SHP77 treated with DMSO at 0.1 percent for 48 hours (cell line): ENCODE measurements at regions not wholly inside any gene's neighbourhood (a gene's known extent, or its start where the extent isn't known, plus 50 kb on each side); places are given as distances from the start of the nearest gene placed in this dataset.
"Not testable (repeated sequence)": the region's sequence is repeated elsewhere in the genome, so short reads cannot be mapped to it uniquely, and the experiment has no call there.

Experiments used
- DNase-seq: peaks from one replicate; lab custom pipeline; 2025; lab: John Stamatoyannopoulos, UW

DNA sequence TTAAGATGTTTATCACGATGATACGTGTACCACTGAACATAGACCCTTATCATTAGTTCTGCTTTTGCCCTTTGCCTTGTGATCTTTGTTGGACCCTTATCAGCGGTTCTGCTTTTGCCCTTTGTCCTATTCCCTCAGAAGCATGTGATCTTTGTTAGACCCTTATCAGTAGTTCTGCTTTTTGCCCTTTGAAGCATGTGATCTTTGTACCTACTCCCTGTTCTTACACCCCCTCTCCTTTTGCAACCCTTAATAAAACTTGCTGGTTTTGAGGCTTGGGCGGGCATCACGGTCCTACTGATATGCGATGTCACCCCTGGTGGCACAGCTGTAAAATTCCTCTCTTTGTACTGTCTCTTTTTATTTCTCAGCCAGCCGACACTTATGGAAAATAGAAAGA is 117.0 kb downstream of the SDHAF3 start:
- DNase-seq = not testable (repeated sequence)

DNA sequence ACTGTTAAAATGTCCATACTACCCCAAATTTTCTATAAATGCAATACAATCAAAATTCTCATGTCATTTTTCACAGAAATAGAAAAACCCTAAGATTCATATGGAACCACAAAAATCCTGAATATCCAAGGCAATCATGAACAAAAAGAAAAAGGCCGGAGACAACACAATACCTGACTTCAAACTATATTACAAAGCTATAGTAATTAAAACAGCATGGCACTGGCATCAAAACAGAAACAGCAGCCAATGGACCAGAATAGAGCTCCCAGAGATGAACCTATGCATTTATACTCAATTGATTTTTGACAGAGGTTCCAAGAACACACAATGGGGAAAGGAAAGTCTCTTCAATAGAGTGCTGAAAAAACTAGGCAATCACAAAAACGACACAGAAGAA is 128.8 kb downstream of the SDHAF3 start:
- no peak for DNase-seq

DNA sequence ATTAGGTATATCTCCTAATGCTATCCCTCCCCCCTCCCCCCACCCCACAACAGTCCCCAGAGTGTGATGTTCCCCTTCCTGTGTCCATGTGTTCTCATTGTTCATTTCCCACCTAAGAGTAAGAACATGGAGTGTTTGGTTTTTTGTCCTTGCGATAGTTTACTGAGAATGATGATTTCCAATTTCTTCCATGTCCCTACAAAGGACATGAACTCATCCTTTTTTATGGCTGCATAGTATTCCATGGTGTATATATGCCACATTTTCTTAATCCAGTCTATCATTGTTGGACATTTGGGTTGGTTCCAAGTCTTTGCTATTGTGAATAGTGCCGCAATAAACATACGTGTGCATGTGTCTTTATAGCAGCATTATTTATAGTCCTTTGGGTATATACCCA is 140.7 kb downstream of the SDHAF3 start:
- DNase-seq = not testable (repeated sequence)

- no peak for DNase-seq
Measured at GRCh38 chr7:97269741-97270140, 152.2 kb downstream of the SDHAF3 start.

DNA sequence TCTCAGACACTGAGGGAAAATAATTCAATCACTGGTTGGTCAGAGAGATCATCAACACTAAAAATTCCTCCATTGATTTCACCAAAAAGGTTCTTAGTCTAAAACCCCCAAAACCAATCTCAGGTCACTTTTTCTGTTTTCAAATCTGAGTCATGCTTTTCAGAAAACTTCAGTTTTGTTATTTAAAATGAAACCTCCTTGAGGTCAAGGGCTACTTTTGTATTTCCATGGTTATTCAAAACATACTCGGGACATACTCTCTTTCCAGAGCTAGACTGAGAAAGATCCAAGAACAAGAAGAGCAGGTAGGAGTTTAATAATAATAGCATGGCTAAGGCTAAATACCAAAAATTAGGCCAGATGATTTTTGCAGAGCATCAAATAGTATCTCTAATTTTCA is 152.8 kb downstream of the SDHAF3 start:
- DNase-seq = no peak

GRCh38 chr7:97271619-97272018 is 154.1 kb downstream of the SDHAF3 start:
- no peak for DNase-seq

GRCh38 chr7:97272237-97272975 is 154.9 kb downstream of the SDHAF3 start:
- no peak for DNase-seq

- DNase-seq = no peak
Measured at GRCh38 chr7:97275475-97275874, 158.0 kb downstream of the SDHAF3 start.

GRCh38 chr7:97280950-97281349 is 163.5 kb downstream of the SDHAF3 start:
- DNase-seq = no peak

- DNase-seq = no peak
Measured at GRCh38 chr7:97285348-97285747, 167.8 kb downstream of the SDHAF3 start.

DNA sequence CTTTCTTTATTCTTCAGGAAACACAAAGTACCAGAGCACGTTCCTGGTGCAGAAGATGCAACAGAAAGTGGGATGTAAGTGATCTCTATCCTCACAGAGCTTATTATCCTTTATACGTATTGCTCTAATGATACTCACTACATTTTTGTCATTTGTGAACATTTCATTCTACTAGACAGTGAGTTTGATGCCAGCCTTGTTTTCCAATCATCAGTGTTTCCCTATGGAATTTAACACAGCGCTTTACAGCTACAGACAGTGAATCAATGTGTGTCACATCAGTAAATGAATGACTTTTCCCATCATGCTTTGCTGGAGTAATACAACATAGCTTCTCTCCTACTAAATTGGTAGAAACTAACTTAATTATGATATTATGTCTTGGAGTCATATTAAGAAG is 175.5 kb downstream of the SDHAF3 start:
- no peak for DNase-seq

- DNase-seq = no peak
Measured at GRCh38 chr7:97298561-97298960, 181.1 kb downstream of the SDHAF3 start.

DNA sequence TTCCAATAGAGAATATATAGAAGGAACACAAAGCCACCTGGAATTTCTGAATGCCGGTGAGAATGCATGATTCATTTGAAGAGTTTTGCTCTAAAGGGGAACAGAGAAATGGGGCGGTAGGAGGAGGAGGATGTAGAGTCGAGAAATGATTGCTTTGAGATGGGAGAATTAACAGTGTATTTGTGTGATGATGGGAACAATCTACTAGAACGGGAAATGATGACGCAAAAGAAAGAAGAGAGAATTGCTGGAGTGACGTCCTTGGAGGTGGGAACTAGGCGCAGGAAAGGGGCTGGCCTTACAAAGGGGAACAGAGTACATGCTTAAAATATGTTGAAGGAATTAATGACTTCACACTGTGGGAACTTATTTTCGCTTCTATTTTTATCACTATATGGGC is 188.1 kb downstream of the SDHAF3 start:
- DNase-seq = no peak

- DNase-seq = no peak
Measured at GRCh38 chr7:97307521-97308108, 190.1 kb downstream of the SDHAF3 start.

DNA sequence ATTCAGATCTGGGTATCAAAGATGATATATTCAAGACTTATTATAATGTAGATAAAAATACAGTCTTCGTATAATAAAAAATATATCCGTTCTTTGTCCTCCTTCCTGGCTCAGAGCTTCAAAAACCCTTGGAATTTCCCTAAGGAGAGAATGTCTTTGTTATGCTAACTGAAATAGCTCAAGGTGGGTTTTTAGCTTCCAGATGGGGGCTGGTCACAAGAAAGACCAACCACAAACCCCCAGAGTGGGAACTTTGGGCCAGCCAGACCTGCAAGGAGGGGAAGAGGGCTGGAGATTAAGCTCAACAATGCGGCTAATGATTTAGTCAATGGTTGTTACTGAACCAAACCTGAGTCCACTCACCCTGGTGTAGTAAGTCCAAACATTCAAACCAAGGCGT is 196.4 kb downstream of the SDHAF3 start:
- no peak for DNase-seq

DNA sequence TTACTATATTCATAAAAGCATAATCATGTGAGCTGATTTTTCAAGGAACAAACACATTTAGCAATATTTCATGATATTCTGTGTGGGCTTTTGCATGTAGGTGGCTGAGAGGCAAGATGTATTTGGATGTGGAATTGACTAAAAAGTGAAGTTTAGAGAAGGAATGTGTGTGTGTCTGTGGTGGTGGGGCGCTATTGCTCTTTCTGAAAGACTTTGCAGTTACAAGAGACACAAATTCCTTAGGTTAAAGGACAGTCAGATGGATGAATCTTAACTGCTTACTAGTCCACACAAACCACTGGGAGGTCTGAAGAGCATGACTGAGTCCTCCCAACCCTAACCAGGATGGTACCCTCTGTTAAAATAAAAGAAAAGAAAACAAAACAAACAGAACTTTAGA is 200.1 kb downstream of the SDHAF3 start:
- no peak for DNase-seq

GRCh38 chr7:97329871-97330270 is 212.4 kb downstream of the SDHAF3 start:
- not testable (repeated sequence) for DNase-seq

DNA sequence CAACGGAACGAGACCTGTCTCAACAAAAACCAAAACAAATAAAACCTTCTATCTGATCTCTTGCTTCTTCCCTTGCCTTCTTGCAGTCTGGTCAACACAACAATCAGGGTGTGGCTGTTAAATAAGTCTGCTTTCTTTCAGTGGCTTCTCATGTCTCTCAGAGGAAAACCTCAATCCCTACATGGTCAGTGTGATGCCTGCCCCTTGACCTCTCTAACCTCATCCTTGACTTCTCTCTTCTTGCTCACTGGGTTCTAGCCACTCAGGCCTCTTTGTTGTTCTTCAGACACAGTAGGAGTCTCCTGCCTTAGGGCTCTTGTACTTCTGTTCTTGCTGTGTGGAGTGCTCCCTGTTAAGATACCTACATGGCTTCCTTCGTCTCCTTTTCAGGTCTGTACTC is 220.4 kb downstream of the SDHAF3 start:
- no peak for DNase-seq

GRCh38 chr7:97342512-97342911 is 225.0 kb downstream of the SDHAF3 start:
- DNase-seq = no peak

DNA sequence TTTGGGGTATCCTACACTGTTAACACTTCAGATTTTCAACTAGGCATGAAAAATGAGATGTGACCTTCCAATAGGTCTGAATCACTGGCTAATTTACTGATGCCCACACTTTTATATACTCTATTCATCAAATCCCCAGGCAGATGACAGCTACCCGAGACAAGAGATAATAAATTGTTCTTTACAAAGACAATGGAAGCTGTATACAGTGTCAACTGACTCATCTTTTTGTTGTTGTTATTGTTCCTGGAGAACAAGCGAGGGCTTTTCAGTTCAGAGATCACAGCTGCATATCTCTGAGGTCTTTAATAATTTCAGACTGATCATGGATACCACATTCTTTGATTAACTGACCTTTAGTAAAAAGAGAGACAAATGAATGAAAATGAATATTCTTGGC is 228.9 kb downstream of the SDHAF3 start:
- no peak for DNase-seq

- no peak for DNase-seq
Measured at GRCh38 chr7:97351488-97351887, 234.0 kb downstream of the SDHAF3 start.

GRCh38 chr7:97357459-97357858 is 240.0 kb downstream of the SDHAF3 start:
- DNase-seq = no peak

GRCh38 chr7:97372882-97373281 is 255.4 kb downstream of the SDHAF3 start:
- no peak for DNase-seq

DNA sequence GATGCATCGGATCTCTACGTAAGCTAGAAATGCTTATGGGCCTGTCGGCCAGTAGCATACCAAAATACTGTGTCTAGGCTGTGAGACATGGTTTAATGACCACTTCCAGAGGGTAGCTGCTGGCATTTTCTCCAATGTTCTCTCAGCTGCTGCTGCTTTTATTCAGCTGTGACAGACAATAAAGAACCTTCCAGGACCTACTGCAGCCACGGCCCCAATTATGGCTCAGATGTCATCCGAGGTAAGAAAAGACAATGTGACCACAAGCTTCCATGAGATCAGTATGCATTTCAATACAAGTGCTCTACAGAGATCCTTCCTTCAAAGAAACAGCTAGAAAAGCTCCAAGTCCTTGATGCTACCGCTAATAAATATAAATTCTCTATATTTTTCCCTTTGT is 256.2 kb downstream of the SDHAF3 start:
- no peak for DNase-seq
